Myocyte (in vitro differentiated cells): ENCODE measurements at regions not wholly inside any gene's neighbourhood (a gene's known extent, or its start where the extent isn't known, plus 50 kb on each side); places are given as distances from the start of the nearest gene placed in this dataset.
"Not testable (repeated sequence)": the region's sequence is repeated elsewhere in the genome, so short reads cannot be mapped to it uniquely, and the experiment has no call there.

Experiments
- DNase-seq: peaks from one replicate; pipeline ENCODE4 v3.0.0-alpha.2; 2012; ENCODE audit warnings: low read depth

DNA sequence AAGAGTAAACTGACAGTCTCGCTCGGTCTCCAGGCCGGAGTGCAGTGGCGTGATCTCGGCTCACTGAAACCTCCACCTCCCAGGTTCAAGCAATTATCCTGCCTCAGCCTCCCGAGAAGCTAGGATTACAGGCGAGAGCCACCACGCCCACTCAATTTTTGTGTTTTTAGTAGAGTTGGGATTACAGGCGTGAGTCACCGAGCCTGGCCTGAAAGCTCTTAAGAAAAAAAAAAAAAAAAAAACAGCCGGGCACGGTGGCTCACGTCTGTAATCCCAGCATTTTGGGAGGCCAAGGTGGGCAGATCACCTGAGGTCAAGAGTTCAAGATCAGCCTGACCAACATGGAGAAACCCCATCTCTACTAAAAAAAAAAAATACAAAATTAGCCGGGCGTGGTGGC, 55.3 kb upstream of the THOC2 start:
- DNase-seq = not testable (repeated sequence)

DNA sequence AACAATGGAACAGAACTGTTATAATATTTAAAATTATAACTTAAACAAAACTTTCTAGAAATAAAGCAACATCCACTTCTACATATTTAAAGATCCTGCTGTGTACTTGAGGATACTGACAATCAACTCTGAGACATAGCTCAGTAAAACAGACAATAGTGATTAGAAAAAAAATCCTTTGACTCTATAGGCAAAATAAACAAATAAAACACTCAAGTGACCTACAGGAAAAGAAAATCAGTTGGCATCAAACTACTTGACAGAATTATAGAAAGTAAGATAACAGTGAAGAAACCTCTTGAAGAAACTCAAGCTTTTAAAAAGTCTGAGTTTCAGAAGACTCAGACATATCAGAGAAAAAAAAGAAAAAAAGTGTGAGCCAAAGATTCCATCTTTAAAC, 55.9 kb upstream of the THOC2 start:
- no peak for DNase-seq

DNA sequence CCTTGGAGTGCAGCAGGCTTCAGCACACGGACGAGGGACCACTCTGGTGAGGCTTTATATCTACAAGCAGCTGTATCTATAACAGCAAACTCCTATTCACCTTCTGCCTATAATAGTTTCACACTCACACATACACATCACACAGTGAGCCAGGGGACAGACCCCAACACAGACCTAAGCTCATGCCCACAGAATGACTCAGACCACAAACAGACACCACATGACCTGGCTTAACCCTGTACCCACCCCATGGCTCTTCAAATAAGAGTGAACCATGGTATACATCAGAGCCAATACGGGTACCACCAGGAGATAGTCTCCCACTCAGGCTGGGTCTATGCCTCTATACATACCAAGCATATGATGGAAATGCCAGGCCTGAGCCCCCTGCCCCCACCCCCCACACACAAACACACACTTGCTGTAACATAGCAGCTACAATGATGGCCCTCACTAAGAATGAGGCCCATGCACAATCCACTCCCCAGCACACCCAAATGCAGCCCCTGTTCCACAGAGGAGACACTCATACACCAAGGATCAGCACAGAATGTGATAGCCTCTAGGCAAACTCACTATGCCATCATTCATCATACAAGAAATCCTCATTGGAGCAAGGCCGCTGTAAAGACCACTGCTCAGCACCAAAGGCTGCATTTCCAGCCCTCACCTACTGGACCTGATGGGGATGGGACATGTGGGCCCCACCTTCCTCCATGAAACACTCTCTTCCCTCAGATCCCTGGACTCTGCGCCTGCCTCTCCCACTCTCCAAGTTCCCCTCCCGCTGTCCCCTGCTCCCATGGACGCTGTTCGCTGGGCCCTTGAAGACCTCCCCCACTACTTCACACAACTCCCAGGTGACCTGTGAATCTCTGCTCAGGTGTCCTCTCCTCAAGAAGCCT, 62.1 kb upstream of the XIAP start:
- peak; percentile 39 for DNase-seq

DNA sequence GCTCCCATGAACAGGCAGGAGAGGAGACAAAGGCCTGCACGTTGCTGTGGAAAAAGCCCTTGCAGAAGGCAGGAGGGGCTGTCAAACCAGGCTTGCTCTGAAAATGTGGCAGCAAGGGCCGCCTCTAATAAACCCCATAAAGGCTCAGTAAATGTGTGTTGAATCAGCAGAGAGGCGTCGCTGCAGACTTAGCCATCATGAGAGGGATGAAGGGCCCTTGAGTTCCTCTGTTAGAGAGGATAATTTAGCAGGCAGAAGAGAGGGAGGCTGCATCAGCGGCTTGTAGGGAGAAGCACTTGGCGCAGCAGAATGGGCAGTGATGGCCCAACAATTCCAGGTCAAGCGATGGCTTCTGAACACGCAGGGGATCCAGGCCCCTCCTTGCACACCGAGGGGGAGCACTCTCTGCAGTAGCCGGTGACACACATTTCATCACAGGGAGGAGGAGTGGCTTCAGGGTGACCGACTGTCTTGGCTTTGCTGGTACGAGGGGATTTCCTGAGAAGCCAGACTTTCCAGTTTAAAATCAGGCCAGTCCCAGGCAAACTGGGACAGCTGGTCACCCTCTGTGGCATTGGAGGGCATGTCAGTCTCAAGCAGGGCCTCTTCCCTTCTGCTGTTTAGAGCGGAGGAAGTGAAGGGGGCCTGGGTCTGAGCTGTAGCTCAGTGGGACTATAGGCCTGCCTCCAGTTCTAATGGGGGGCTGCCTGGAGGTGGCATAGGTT, 61.0 kb upstream of the XIAP start:
- peak; percentile 14 for DNase-seq

DNA sequence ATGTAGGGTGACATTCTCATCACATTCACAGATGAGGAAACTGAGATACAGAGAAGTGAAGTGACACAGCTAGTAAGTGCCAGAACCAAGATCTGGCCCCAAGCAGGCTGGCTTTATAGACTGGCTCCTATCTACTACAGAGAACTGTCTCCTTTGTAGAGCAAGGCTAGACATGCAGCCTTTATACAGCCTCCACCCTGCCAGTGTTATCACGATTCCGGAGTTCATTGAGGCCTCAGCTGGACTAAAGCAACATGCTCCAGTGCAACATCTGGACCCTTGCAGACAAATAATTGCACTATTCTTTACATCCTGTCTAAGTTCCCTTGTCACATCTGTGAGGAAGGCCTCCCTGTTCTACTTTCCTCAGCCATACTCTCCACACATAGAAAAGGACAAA, 58.0 kb upstream of the XIAP start:
- DNase-seq = no peak

DNA sequence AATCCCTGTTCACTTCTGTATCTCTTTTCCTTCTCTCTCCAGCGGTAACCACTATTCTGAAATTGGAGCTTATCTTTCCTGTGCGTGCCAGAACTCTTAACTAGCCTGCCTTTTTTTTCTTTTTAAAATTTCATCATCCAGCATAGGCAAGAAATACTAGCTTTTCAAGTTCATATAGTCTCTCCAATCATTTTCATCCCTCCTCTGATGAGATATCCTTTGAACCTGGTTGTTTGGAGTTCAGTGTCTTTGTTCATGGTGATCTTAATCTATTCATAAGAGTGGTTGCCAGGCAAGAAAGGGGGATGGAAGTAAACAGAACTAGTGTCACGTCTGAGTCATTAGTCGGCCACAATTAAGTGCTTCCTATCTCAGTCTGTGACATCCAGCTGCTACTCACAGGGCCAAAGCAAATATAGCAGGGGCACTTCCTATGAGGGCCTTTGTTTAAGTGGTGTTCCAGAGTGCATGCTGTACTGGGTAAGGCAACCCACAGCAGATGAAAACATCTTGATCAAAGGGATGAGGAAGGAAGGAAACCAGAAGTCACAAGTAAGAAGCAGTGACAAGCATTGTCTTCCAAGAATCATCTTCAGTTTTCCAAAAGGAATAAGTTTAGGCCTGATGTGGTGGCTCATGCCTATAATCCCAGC, 56.4 kb upstream of the XIAP start:
- DNase-seq = peak; percentile 86

DNA sequence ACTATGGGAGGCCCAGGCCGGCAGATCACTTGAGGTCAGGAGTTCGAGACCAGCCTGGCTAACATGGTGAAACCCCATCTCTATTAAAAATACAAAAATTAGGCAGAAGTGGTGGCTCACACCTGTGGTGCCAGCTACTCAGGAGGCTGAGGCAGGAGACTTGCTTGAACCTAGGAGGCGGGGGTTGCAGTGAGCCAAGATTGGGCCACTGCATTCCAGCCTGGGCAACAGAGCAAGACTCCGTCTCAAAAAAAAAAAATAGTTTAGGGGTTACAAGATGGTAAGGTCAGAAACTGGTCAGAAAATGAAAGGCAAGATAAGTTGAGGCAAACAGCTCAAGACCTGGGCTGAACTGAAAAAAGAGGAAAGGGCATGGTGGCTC, 55.9 kb upstream of the XIAP start:
- not testable (repeated sequence) for DNase-seq

DNA sequence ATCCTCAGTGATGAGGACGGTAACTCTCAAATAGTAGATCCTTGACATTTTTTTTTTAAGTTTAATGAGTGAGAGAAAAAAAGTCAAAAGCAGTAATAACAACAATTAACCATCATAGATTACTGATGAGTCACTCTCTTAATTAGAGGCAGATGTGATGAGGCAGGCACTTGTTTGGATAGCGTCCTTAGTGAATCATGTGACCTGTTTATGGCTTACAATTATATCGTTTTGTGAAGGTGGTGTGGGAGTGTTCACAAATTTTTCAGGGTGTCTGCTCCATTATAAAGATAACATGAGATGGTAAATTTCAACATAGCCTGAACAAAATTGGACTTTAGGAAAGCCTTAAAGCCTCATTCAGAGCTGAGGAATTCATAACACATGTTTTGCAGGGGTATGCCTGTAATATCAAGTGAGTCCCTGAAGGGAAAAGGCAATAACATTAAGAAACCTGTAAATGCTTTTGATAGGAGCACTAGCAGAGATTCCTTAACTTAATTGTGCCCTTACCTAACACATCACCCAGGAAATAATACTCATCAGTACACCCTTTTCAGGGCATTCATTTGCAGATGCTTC, 51.9 kb upstream of the XIAP start:
- DNase-seq = no peak

DNA sequence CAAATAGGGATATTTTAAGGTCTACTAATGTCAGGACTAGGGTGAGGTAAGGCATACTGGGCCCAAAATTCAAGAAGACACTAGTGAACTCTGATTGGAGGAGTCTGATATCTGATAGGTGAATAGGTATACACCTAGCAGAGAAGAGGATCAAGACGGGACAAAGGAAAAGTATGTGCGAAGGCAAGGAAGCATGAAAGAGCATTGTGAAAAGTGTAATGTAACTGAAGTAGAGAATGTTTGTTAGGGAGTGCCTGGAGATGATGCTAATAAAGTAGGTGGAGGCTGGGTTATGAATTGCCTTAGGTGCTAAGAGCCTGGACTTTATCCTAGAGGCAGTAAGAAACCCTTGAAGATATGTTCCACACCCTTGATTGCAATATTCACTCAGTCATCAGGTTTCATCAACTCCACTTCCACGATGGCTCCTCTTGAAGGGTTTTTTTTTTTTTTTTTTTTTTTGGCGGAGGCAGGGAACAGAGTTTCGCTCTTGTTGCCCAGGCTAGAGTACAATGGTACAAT, 49.9 kb upstream of the XIAP start:
- no peak for DNase-seq
